CD14-positive monocyte (primary cell): ENCODE measurements at regions not wholly inside any gene's neighbourhood (a gene's known extent, or its start where the extent isn't known, plus 50 kb on each side); places are given as distances from the start of the nearest gene placed in this dataset.

Experiments
- DNase-seq, 3 donors: peaks; one replicate each; pipeline ENCODE4 v3.0.0-alpha.2; 2011 to 2022
- H2AFZ ChIP-seq: 2 replicates; pipeline ENCODE4 v1.6.0; 2012; ENCODE audit warnings: mild to moderate bottlenecking, low read depth, low read length, inconsistent platforms; ENCODE audit not compliant: insufficient read depth, poor library complexity, severe bottlenecking
- H3K27ac ChIP-seq, 2 donors: 1 replicate in 1 of 2; 2 replicates in 1 of 2; pipeline ENCODE4 v1.5.1; 2012 to 2013; ENCODE audit warnings: low read length in 2 of 2, control low read depth in 1 of 2, inconsistent platforms in 1 of 2, low read depth in 1 of 2, mild to moderate bottlenecking in 1 of 2
- H3K27me3 ChIP-seq, 2 donors: one replicate each; pipeline versions ENCODE4 v1.6.0 to v1.6.1; 2011 to 2013; ENCODE audit warnings: low read length in 2 of 2; ENCODE audit not compliant: control insufficient read depth in 2 of 2, insufficient read depth in 2 of 2
- H3K36me3 ChIP-seq, 2 donors: replicated peaks in 1 of 2; 1 replicate in 1 of 2; 2 replicates in 1 of 2; pipeline versions ENCODE4 v1.5.1 to v1.6.1; 2012 to 2013; ENCODE audit warnings: low read length in 2 of 2, control low read depth in 1 of 2, inconsistent platforms in 1 of 2, mild to moderate bottlenecking in 1 of 2; ENCODE audit not compliant: insufficient read depth in 2 of 2, control insufficient read depth in 1 of 2
- H3K4me1 ChIP-seq, 2 donors: 1 replicate in 1 of 2; 2 replicates in 1 of 2; pipeline versions ENCODE4 v1.5.1 to v1.6.1; 2012 to 2013; ENCODE audit warnings: low read length in 2 of 2, control low read depth in 1 of 2, inconsistent platforms in 1 of 2, mild to moderate bottlenecking in 1 of 2, moderate library complexity in 1 of 2; ENCODE audit not compliant: insufficient read depth in 2 of 2, control insufficient read depth in 1 of 2
- H3K4me2 ChIP-seq: replicated peaks from 2 replicates; pipeline ENCODE3; 2012; ENCODE audit warnings: low read length, moderate library complexity, mild to moderate bottlenecking; ENCODE audit not compliant: poor library complexity, severe bottlenecking; ENCODE audit errors: extremely low read depth
- H3K4me3 ChIP-seq, 3 experiments: fragments of 200-600 bp in 1 of 3; sonication (generic) in 1 of 3; replicated peaks in 1 of 3; 1 replicate in 2 of 3; 2 replicates in 1 of 3; pipeline ENCODE4 v1.5.1; 2011 to 2013; ENCODE audit warnings: low read length in 3 of 3, mild to moderate bottlenecking in 3 of 3, control low read depth in 2 of 3, low read depth in 2 of 3, inconsistent platforms in 1 of 3, moderate library complexity in 1 of 3
- H3K79me2 ChIP-seq: 2 replicates; pipeline ENCODE4 v1.6.0; 2012; ENCODE audit warnings: mild to moderate bottlenecking, control low read depth, inconsistent platforms, low read length, moderate library complexity; ENCODE audit not compliant: insufficient read depth
- H3K9ac ChIP-seq: 2 replicates; pipeline ENCODE4 v1.6.0; 2017; ENCODE audit warnings: low read length, mild to moderate bottlenecking; ENCODE audit not compliant: insufficient read depth, poor library complexity, severe bottlenecking
- H3K9me3 ChIP-seq, 2 donors: replicated peaks in 1 of 2; 1 replicate in 1 of 2; 2 replicates in 1 of 2; pipeline versions ENCODE4 v1.5.1 to v1.6.1; 2012 to 2013; ENCODE audit warnings: low read length in 2 of 2, control low read depth in 1 of 2; ENCODE audit not compliant: control insufficient read depth in 1 of 2, insufficient read depth in 1 of 2
- H4K20me1 ChIP-seq: 2 replicates; pipeline ENCODE4 v1.6.0; 2012; ENCODE audit warnings: mild to moderate bottlenecking, low read length, control low read depth, moderate library complexity; ENCODE audit not compliant: insufficient read depth
- H3K27ac Mint-ChIP-seq, 7 donors: one replicate each; pipeline ENCODE4 v1.8.0; 2020; ENCODE audit warnings: mild to moderate bottlenecking in 7 of 7, mixed read lengths in 7 of 7, moderate library complexity in 6 of 7, inconsistent platforms in 2 of 7
- H3K27me3 Mint-ChIP-seq, 3 donors: one replicate each; pipeline ENCODE4 v1.8.0; 2021 to 2022; ENCODE audit warnings: low read depth in 3 of 3, mild to moderate bottlenecking in 3 of 3, mixed read lengths in 3 of 3, moderate library complexity in 3 of 3, inconsistent platforms in 1 of 3
- H3K36me3 Mint-ChIP-seq, 2 donors: one replicate each; pipeline ENCODE4 v1.8.0; 2020; ENCODE audit warnings: mixed read lengths in 2 of 2, inconsistent platforms in 1 of 2, mild to moderate bottlenecking in 1 of 2
- H3K4me1 Mint-ChIP-seq: one replicate; pipeline ENCODE4 v1.8.0; 2020; ENCODE audit warnings: mild to moderate bottlenecking, mixed read lengths
- H3K4me3 Mint-ChIP-seq, 2 donors: one replicate each; pipeline ENCODE4 v1.8.0; 2020; ENCODE audit warnings: mild to moderate bottlenecking in 2 of 2, mixed read lengths in 2 of 2, moderate library complexity in 1 of 2
- H3K9me3 Mint-ChIP-seq, 7 donors: one replicate each; pipeline ENCODE4 v1.8.0; 2020 to 2022; ENCODE audit warnings: mixed read lengths in 7 of 7, mild to moderate bottlenecking in 6 of 7, moderate library complexity in 6 of 7, inconsistent platforms in 2 of 7
- CTCF ChIP-seq: fragments of 200-600 bp; IDR thresholded peaks from one replicate; pipeline ENCODE4 v1.8.0; 2022; ENCODE audit warnings: antibody characterized with exemption, mild to moderate bottlenecking
- WGBS: methylation state at CpG from one replicate; pipeline ENCODE4 v1.1.5; 2013; ENCODE audit warnings: missing lambda C conversion rate; ENCODE audit not compliant: insufficient coverage; 5-methylcytosine and 5-hydroxymethylcytosine counted together
- intact Hi-C, 2 donors: fragments of 100-400 bp; cut with micrococcal nuclease; formaldehyde crosslinking; loops; one replicate each; pipeline versions ENCODE4 v1.15.0 to v1.15.1; 2023

DNA sequence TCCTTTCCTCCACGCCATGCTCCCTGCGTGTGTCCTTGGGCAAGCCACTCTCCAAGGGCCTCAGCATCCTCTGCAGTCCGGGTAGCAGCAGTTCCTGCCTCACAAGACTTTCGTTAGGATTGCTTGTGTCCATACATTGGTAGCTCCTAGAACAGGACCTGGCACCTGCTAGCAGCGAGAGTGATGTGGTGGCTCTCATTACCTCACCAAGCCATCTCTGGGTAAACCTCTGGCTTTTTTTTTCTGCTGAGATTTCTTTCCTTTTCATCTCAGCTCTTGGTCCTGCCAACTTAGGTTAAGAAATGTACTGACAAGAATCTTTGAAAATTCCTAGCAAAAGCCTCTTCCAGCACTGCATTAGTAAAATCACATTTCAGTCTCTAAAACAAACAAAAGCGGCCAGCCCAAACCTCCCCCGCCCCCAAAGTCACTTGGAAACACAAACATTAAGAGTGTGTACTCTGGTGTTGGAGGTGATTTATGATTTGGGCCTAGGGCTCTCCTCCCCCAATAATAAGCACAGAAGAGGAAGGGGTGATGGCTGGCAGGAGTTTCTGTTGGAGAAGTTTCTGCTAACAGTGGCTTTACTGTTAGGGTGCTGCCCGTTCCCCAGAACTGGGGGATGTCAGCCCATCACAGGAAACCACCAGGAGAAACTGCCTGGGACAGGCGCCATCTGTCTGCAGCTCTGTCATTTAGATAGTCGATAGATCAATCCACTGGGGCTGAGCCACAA is 199.2 kb downstream of the CD83 start:
- H3K27ac ChIP-seq, result no peak overlapping the region
- no peak overlapping the region for H2AFZ ChIP-seq
- H3K79me2 ChIP-seq, result no peaks in the 10 kb centered on the region
- no peak overlapping the region for H3K27ac Mint-ChIP-seq
- peaks cover 18% of the 10 kb centered on the region for H3K4me1 Mint-ChIP-seq
- no peaks in the 10 kb centered on the region for H3K9me3 ChIP-seq
- no peak overlapping the region for H3K4me3 ChIP-seq
- no peaks in the 10 kb centered on the region for H4K20me1 ChIP-seq
- peaks cover 0 to 2% (median 0%) of the 10 kb centered on the region in 7 donors for H3K9me3 Mint-ChIP-seq
- H3K27me3 Mint-ChIP-seq, result no peaks in the 10 kb centered on the region
- no peaks in the 10 kb centered on the region for H3K36me3 Mint-ChIP-seq
- no peak for DNase-seq
- TF ChIP-seq CTCF, result no peak
- H3K9ac ChIP-seq, result no peak overlapping the region
- no peak overlapping the region for H3K4me3 Mint-ChIP-seq
- H3K27me3 ChIP-seq, result no peaks in the 10 kb centered on the region
- WGBS, result 51% methylated on average over 7 of the region's 10 CpGs
- intact Hi-C loops, result no loop called here
- no peaks in the 10 kb centered on the region for H3K4me1 ChIP-seq
- no peaks in the 10 kb centered on the region for H3K36me3 ChIP-seq
- H3K4me2 ChIP-seq, result no peak overlapping the region

GRCh38 chr6:14317387-14317970 is 199.9 kb downstream of the CD83 start:
- H3K9ac ChIP-seq, result no peak overlapping the region
- H3K27ac ChIP-seq, result no peak overlapping the region
- TF ChIP-seq CTCF, result no peak
- H3K4me2 ChIP-seq, result no peak overlapping the region
- H3K27ac Mint-ChIP-seq, result no peak overlapping the region
- 89% methylated on average over 5 of the region's 6 CpGs for WGBS
- intact Hi-C loops, result no loop called here
- no peak overlapping the region for H2AFZ ChIP-seq
- no peaks in the 10 kb centered on the region for H3K36me3 Mint-ChIP-seq
- peaks cover 17% of the 10 kb centered on the region for H3K4me1 Mint-ChIP-seq
- H3K9me3 Mint-ChIP-seq, result peaks cover 0 to 2% (median 0%) of the 10 kb centered on the region in 7 donors
- no peaks in the 10 kb centered on the region for H4K20me1 ChIP-seq
- no peak overlapping the region for H3K4me3 ChIP-seq
- H3K4me3 Mint-ChIP-seq, result no peak overlapping the region
- no peaks in the 10 kb centered on the region for H3K4me1 ChIP-seq
- no peaks in the 10 kb centered on the region for H3K9me3 ChIP-seq
- peaks cover 0 to 2% (median 0%) of the 10 kb centered on the region in 3 donors for H3K27me3 Mint-ChIP-seq
- no peak for DNase-seq
- no peaks in the 10 kb centered on the region for H3K36me3 ChIP-seq
- no peaks in the 10 kb centered on the region for H3K79me2 ChIP-seq
- no peaks in the 10 kb centered on the region for H3K27me3 ChIP-seq
